Urinary bladder (tissue), 3 donors: ENCODE measurements at regions not wholly inside any gene's neighbourhood (a gene's known extent, or its start where the extent isn't known, plus 50 kb on each side); places are given as distances from the start of the nearest gene placed in this dataset.

Source experiments
- DNase-seq: peaks from one replicate; pipeline ENCODE4 v3.0.0-alpha.2; 2015; ENCODE audit errors: extremely low spot score
- H3K27ac ChIP-seq: one replicate; pipeline ENCODE4 v1.5.1; 2013; ENCODE audit warnings: low read depth, mild to moderate bottlenecking, moderate library complexity
- H3K36me3 ChIP-seq: one replicate; pipeline ENCODE4 v1.6.1; 2013; ENCODE audit warnings: mild to moderate bottlenecking, moderate library complexity; ENCODE audit not compliant: insufficient read depth
- H3K4me1 ChIP-seq: one replicate; pipeline ENCODE4 v1.6.1; 2013; ENCODE audit warnings: mild to moderate bottlenecking, moderate library complexity; ENCODE audit not compliant: insufficient read depth
- H3K4me3 ChIP-seq: one replicate; pipeline ENCODE4 v1.5.1; 2013; ENCODE audit warnings: low read depth, low read length
- WGBS: extraction: QIAGEN DNeasy Blood & Tissue Kit; methylation state at CpG from one replicate; pipeline ENCODE4 v1.1.7; 2013; 5-methylcytosine and 5-hydroxymethylcytosine counted together
- donor health status: healthy with polysubstance abuse.
- donor health status: healthy.

- H3K4me1 ChIP-seq, result no peaks in the 10 kb centered on the region
- WGBS, result 81% methylated on average over 1 of the region's 1 CpG
- no peaks in the 10 kb centered on the region for H3K36me3 ChIP-seq
- DNase-seq, result no peak
- no peak overlapping the region for H3K27ac ChIP-seq
- no peak overlapping the region for H3K4me3 ChIP-seq
Observed at GRCh38 chr5:130743092-130743491, 422.0 kb downstream of the HINT1 start.

- Histone ChIP-seq H3K4me3 (no peak overlapping the region), H3K27ac (no peak overlapping the region), H3K36me3 (no peaks in the 10 kb centered on the region), H3K4me1 (no peaks in the 10 kb centered on the region)
- WGBS, result 95% methylated on average over 5 of the region's 5 CpGs
- no peak for DNase-seq
Observed at GRCh38 chr5:130740047-130740569, 424.9 kb downstream of the HINT1 start.

- DNase-seq, result no peak
- 96% methylated on average over 4 of the region's 4 CpGs for WGBS
- Histone ChIP-seq H3K36me3 (no peaks in the 10 kb centered on the region), H3K4me1 (no peaks in the 10 kb centered on the region), H3K4me3 (no peak overlapping the region), H3K27ac (no peak overlapping the region)
Observed at GRCh38 chr5:130731839-130732238, 433.2 kb downstream of the HINT1 start.

GRCh38 chr5:130729541-130729940, 435.5 kb downstream of the HINT1 start:
- Histone ChIP-seq H3K27ac (no peak overlapping the region), H3K4me1 (no peaks in the 10 kb centered on the region), H3K36me3 (no peaks in the 10 kb centered on the region), H3K4me3 (no peak overlapping the region)
- DNase-seq, result no peak
- WGBS, result 70% methylated on average over 2 of the region's 2 CpGs

- 67% methylated on average over 1 of the region's 1 CpG for WGBS
- no peak overlapping the region for H3K4me3 ChIP-seq
- H3K36me3 ChIP-seq, result no peaks in the 10 kb centered on the region
Observed at GRCh38 chr5:130727830-130728229, 437.2 kb downstream of the HINT1 start.

DNA sequence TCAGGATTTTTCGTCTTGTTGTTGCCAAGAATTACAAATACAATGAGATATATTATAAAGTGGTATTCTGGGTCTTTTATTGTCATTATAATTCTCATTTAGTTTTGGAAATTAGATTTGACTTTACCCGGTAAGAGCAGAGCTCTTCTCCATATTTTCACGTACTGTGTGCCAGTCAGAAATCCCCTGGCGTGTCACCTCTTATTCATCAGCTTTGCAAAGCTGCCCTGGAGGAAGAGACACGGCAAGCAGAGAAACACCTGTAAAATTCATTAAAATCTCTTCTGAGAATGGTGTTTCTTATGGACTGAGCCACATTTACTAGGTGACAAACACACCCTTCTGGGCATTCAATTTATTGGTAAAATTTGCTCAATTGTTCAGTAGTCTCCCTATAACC, 440.4 kb downstream of the HINT1 start:
- no peak overlapping the region for H3K27ac ChIP-seq
- no peak for DNase-seq
- 88% methylated on average over 5 of the region's 5 CpGs for WGBS

More at GRCh38 chr5:130727830-130728229, 437.2 kb downstream of the HINT1 start:
- no peak overlapping the region for H3K27ac ChIP-seq
- no peaks in the 10 kb centered on the region for H3K4me1 ChIP-seq
- DNase-seq, result no peak

GRCh38 chr5:130720355-130720754, 444.7 kb downstream of the HINT1 start:
- Histone ChIP-seq H3K36me3 (no peaks in the 10 kb centered on the region), H3K27ac (no peak overlapping the region), H3K4me1 (no peaks in the 10 kb centered on the region), H3K4me3 (no peak overlapping the region)
- peak; percentile 7 for DNase-seq
- WGBS, result 17% methylated on average over 1 of the region's 1 CpG

More for the DNA sequence above, 440.4 kb downstream of the HINT1 start:
- no peaks in the 10 kb centered on the region for H3K36me3 ChIP-seq
- H3K4me3 ChIP-seq, result no peak overlapping the region
- H3K4me1 ChIP-seq, result no peaks in the 10 kb centered on the region

DNA sequence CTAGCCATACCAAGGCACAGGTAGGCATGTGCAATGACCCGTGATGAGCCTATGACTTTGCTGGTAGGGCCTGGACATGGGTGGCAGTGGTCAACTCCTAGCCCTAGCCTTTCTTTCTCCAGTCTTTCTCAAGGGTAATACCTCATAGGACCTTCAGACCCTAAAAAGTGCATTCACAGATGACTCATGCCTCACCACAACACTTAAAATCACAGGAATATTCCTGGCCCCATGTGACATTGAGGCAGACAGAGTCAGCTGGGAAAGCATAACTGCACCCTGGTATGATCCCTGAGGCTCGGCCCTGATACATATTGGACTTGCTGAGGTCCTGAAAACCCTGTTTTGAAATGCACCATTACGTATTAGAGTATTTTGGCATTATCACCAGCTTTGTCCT, 449.5 kb downstream of the HINT1 start:
- H3K27ac ChIP-seq, result no peak overlapping the region
- no peak overlapping the region for H3K4me3 ChIP-seq
- H3K36me3 ChIP-seq, result no peaks in the 10 kb centered on the region
- no peaks in the 10 kb centered on the region for H3K4me1 ChIP-seq
- DNase-seq, result no peak
- 92% methylated on average over 3 of the region's 3 CpGs for WGBS

GRCh38 chr5:130714200-130714599, 450.9 kb downstream of the HINT1 start:
- Histone ChIP-seq H3K4me1 (no peaks in the 10 kb centered on the region), H3K27ac (no peak overlapping the region), H3K36me3 (no peaks in the 10 kb centered on the region), H3K4me3 (no peak overlapping the region)
- 98% methylated on average over 1 of the region's 1 CpG for WGBS
- DNase-seq, result no peak

DNA sequence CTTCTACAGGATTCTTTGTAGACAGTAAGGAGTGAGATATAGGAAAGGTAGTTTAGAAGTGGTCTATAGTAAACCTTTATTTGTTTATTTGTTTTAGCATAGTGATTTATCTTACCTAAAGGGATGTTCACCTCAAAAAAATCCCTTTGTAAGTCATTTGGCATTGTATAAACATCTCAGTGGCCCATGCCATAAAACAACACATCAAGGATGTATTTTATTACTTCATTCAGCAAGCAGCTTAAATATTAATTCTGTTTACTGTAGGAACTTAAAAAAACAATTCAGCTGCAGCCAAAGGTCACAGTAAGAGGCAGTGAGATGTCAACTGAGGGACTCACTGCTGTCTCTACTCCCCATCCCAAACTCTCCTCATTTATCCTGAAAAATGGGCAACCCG, 452.7 kb downstream of the HINT1 start:
- Histone ChIP-seq H3K27ac (no peak overlapping the region), H3K36me3 (no peaks in the 10 kb centered on the region), H3K4me3 (no peak overlapping the region), H3K4me1 (no peaks in the 10 kb centered on the region)
- no peak for DNase-seq
- WGBS, result 84% methylated on average over 1 of the region's 1 CpG

DNA sequence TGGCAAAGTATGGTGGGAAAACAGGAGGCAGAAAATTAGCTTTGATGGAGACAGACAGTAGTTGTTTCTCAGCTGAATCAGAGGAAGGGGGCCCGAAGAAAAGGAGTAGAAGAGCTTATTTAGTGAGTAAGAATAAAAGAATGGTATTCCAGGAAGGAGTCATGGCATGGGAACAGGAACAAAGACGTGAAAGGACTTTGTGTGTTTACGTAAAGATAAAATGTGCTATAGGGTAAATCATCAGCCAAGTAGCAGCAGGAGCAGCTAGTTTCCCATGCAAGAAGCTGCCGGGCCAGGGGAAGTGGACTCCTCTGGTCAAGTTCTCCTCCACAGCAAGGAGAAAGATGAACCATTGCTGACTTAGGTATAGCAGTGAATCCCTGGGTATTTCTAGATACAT, 454.5 kb downstream of the HINT1 start:
- H3K4me1 ChIP-seq, result no peaks in the 10 kb centered on the region
- H3K27ac ChIP-seq, result no peak overlapping the region
- no peak for DNase-seq
- H3K4me3 ChIP-seq, result no peak overlapping the region
- WGBS, result 34% methylated on average over 4 of the region's 4 CpGs
- H3K36me3 ChIP-seq, result no peaks in the 10 kb centered on the region

DNA sequence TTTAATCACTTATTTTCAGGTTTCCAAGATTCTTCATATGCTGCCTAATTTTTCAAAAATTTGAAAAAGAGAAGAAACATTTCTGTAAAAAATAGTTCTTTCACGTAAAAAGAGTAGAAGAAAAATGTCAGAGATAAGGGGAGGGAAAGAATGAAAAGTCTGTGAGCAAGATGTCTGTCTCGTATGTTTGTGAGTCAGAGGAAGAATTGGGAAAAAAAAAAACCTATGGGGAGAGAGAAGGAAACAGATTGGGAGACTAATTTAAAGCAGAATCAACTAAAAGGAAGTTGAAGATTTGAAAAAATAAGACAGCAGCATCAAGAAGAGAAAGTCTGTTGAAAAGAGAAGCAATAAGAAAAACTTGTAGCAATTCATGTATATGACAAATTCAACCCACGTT, 456.3 kb downstream of the HINT1 start:
- WGBS, result 63% methylated on average over 3 of the region's 3 CpGs

GRCh38 chr5:130706696-130707095, 458.4 kb downstream of the HINT1 start:
- Histone ChIP-seq H3K4me3 (no peak overlapping the region), H3K36me3 (no peaks in the 10 kb centered on the region), H3K27ac (no peak overlapping the region), H3K4me1 (no peaks in the 10 kb centered on the region)
- WGBS, result 83% methylated on average over 5 of the region's 5 CpGs
- no peak for DNase-seq

More for the DNA sequence above, 456.3 kb downstream of the HINT1 start:
- no peak for DNase-seq
- Histone ChIP-seq H3K4me1 (no peaks in the 10 kb centered on the region), H3K4me3 (no peak overlapping the region), H3K36me3 (no peaks in the 10 kb centered on the region), H3K27ac (no peak overlapping the region)

DNA sequence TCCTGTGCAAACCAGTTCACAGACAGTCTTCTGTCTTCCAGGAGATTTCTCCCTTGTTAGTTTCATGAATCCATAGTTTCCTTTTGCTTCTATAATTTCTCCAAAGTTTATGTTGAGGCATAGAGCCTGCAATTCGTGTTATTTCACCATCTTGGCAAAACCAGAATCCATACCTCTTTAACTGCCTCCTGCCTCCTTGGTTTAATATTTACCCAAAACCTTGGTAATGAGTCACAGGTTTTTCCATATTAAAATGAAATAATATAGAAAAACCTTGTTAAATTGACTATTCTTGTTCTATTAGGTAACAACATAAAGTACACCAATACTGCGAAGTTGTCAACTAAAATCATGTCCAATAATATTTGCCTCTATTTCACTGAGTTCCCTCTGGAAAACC, 459.7 kb downstream of the HINT1 start:
- WGBS, result 92% methylated on average over 2 of the region's 2 CpGs
- DNase-seq, result no peak
- no peak overlapping the region for H3K27ac ChIP-seq
- H3K4me1 ChIP-seq, result no peaks in the 10 kb centered on the region
- no peak overlapping the region for H3K4me3 ChIP-seq
- H3K36me3 ChIP-seq, result no peaks in the 10 kb centered on the region

- Histone ChIP-seq H3K4me3 (no peak overlapping the region), H3K27ac (no peak overlapping the region), H3K4me1 (no peaks in the 10 kb centered on the region), H3K36me3 (no peaks in the 10 kb centered on the region)
- WGBS, result 58% methylated on average over 4 of the region's 4 CpGs
- DNase-seq, result peak; percentile 13
Observed at GRCh38 chr5:130693509-130693908, 471.5 kb downstream of the HINT1 start.
